HG02798 (cell line): ENCODE measurements at regions not wholly inside any gene's neighbourhood (a gene's known extent, or its start where the extent isn't known, plus 50 kb on each side); places are given as distances from the start of the nearest gene placed in this dataset.
A peak's percentile ranks its signal among the peaks of the same experiment; 100 is the strongest.

Experiments used
- ATAC-seq: cut with Tn5 transposase; IDR thresholded peaks from one replicate; pipeline ENCODE4 v1.9.1; 2021; ENCODE audit warnings: mild to moderate bottlenecking; ENCODE audit not compliant: unreplicated experiment, poor library complexity

GRCh38 chr2:88832311-88832991 is 141.0 kb downstream of the RPIA start:
- no peak for ATAC-seq

GRCh38 chr2:88832992-88833389 is 141.5 kb downstream of the RPIA start:
- ATAC-seq, result no peak

- no peak for ATAC-seq
Observed at GRCh38 chr2:88834376-88834775, 142.9 kb downstream of the RPIA start.

GRCh38 chr2:88834866-88835265 is 143.4 kb downstream of the RPIA start:
- ATAC-seq, result no peak

- no peak for ATAC-seq
Observed at GRCh38 chr2:88835726-88836125, 144.3 kb downstream of the RPIA start.

- ATAC-seq, result no peak
Observed at GRCh38 chr2:88836351-88836750, 144.9 kb downstream of the RPIA start.

GRCh38 chr2:88837511-88838160 is 146.2 kb downstream of the RPIA start:
- no peak for ATAC-seq

- peak; percentile 39 for ATAC-seq
Observed at GRCh38 chr2:88838165-88838635, 146.7 kb downstream of the RPIA start.

- no peak for ATAC-seq
Observed at GRCh38 chr2:88841224-88841929, 149.9 kb downstream of the RPIA start.

GRCh38 chr2:88842656-88843460 is 151.4 kb downstream of the RPIA start:
- no peak for ATAC-seq

GRCh38 chr2:88843651-88844050 is 152.2 kb downstream of the RPIA start:
- ATAC-seq, result no peak

GRCh38 chr2:88844960-88845359 is 153.5 kb downstream of the RPIA start:
- no peak for ATAC-seq

GRCh38 chr2:88845772-88846661 is 154.5 kb downstream of the RPIA start:
- no peak for ATAC-seq

- no peak for ATAC-seq
Observed at GRCh38 chr2:88852753-88853402, 161.4 kb downstream of the RPIA start.

GRCh38 chr2:88853403-88853790 is 161.9 kb downstream of the RPIA start:
- no peak for ATAC-seq

GRCh38 chr2:88854528-88854927 is 163.1 kb downstream of the RPIA start:
- ATAC-seq, result no peak

- no peak for ATAC-seq
Observed at GRCh38 chr2:88855620-88856408, 164.3 kb downstream of the RPIA start.

GRCh38 chr2:88856409-88857135 is 165.1 kb downstream of the RPIA start:
- no peak for ATAC-seq
